ENCODE measurements at regions not wholly inside any gene's neighbourhood (a gene's known extent, or its start where the extent isn't known, plus 50 kb on each side); places are given as distances from the start of the nearest gene placed in this dataset.
"Not testable (repeated sequence)": the region's sequence is repeated elsewhere in the genome, so short reads cannot be mapped to it uniquely, and the experiment has no call there.

DNA sequence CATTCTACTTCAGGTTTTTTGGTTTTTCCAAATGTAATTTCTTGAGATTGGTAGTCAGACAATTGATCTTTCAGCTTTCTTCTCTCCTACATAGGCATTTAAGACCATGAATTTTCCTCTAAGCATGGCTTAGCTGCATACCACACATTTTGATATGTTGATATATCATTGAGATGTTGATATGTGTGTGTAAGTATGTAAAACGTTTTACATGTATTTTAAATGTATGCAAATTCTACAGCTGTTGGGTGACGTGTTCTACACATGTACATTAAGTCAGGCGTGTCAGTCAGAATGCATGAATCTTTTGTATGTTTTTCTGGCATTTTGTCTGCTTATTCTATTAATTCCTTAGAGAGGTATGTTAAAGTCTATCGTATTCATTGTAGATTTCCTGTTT lies 228.2 kb downstream of the CDH26 start:
- Mint-ChIP-seq H3K4me1 (ENCODE audit: unreplicated experiment) (no peaks in the 10 kb centered on the region), H3K27ac (ENCODE audit: unreplicated experiment) (no peak overlapping the region), H3K27me3 (ENCODE audit: unreplicated experiment) (peaks cover 8% of the 10 kb centered on the region), H3K4me3 (ENCODE audit: unreplicated experiment) (no peak overlapping the region), H3K36me3 (ENCODE audit: unreplicated experiment) (no peaks in the 10 kb centered on the region), H3K9me3 (ENCODE audit: unreplicated experiment) (peaks cover 12% of the 10 kb centered on the region)
- no peak for DNase-seq (ENCODE audit: extremely low spot score, unreplicated experiment)
- TF ChIP-seq, protein P1, sequence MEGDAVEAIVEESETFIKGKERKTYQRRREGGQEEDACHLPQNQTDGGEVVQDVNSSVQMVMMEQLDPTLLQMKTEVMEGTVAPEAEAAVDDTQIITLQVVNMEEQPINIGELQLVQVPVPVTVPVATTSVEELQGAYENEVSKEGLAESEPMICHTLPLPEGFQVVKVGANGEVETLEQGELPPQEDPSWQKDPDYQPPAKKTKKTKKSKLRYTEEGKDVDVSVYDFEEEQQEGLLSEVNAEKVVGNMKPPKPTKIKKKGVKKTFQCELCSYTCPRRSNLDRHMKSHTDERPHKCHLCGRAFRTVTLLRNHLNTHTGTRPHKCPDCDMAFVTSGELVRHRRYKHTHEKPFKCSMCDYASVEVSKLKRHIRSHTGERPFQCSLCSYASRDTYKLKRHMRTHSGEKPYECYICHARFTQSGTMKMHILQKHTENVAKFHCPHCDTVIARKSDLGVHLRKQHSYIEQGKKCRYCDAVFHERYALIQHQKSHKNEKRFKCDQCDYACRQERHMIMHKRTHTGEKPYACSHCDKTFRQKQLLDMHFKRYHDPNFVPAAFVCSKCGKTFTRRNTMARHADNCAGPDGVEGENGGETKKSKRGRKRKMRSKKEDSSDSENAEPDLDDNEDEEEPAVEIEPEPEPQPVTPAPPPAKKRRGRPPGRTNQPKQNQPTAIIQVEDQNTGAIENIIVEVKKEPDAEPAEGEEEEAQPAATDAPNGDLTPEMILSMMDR (IDR thresholded peaks at IDR 0.05) = no peak

DNA sequence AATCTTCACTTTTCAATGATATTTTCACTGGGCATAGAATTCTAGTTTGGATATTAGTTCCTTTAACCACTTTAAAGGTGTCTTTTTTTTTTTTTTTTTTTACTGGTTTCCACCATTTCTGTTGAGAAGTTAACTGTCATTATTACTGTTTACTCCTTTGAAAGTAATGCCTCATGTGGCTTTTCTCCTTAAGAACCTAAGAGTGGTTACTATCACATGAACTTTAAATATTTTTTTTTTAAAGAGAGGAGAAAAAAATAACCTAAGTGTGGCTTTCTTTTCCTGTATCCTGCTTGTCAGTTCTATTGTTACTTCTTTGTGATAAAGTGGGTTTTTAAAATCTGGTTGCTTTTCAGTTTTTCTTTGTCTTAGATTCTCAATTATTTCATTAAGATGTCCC lies 229.5 kb downstream of the CDH26 start:
- Mint-ChIP-seq H3K9me3 (ENCODE audit: unreplicated experiment) (peaks cover 12% of the 10 kb centered on the region), H3K36me3 (ENCODE audit: unreplicated experiment) (no peaks in the 10 kb centered on the region)

DNA sequence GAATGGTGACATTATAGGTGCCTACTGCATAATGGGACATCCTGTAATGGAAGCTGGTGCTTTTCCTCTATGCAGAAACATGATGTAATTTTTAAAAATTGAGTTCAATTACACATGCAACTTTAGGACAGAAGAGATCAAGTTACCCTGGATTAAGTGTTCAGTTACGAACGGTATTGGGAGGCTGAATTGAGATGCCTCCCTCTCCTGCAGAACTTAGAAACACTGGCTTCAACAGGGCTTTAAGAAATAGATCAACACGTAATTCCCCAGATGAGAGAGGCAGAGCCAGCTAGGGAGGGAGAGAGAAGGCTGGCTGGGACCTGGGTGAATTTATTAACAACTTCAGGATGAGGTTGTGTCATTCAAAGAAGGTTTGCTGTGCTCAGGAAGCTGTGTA lies 232.8 kb downstream of the CDH26 start:
- Mint-ChIP-seq H3K4me1 (ENCODE audit: unreplicated experiment) (no peaks in the 10 kb centered on the region), H3K9me3 (ENCODE audit: unreplicated experiment) (peaks cover 10% of the 10 kb centered on the region), H3K27me3 (ENCODE audit: unreplicated experiment) (peaks cover 8% of the 10 kb centered on the region), H3K4me3 (ENCODE audit: unreplicated experiment) (no peak overlapping the region), H3K27ac (ENCODE audit: unreplicated experiment) (no peak overlapping the region), H3K36me3 (ENCODE audit: unreplicated experiment) (no peaks in the 10 kb centered on the region)
- TF ChIP-seq, protein P1 (IDR thresholded peaks at IDR 0.05) = no peak
- DNase-seq (ENCODE audit: extremely low spot score, unreplicated experiment) = no peak

More for the DNA sequence above, 229.5 kb downstream of the CDH26 start:
- no peak for DNase-seq (ENCODE audit: extremely low spot score, unreplicated experiment)
- no peak overlapping the region for H3K27ac Mint-ChIP-seq (ENCODE audit: unreplicated experiment)
- peaks cover 8% of the 10 kb centered on the region for H3K27me3 Mint-ChIP-seq (ENCODE audit: unreplicated experiment)
- no peaks in the 10 kb centered on the region for H3K4me1 Mint-ChIP-seq (ENCODE audit: unreplicated experiment)
- no peak overlapping the region for H3K4me3 Mint-ChIP-seq (ENCODE audit: unreplicated experiment)
- TF ChIP-seq, protein P1 (IDR thresholded peaks at IDR 0.05) = no peak

DNA sequence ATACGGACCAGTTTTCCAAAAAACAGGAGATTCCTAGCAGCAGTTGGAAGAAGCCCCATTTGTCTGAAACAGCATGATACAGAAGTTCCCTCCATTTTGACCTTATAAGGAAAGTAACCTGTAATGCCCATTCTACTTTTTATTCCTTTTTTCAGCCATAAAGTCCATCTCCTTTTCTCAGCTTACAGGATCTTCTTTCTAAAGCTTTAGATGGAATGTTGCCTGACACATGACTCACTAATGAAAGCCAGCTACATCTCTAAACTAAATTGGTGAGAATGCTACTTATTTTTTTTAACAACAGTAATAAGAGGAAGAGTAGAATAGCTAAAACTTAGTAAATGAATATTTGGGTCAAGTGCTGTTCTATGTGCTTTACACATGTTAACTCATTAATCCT lies 234.1 kb downstream of the CDH26 start:
- Mint-ChIP-seq H3K27me3 (ENCODE audit: unreplicated experiment) (peaks cover 10% of the 10 kb centered on the region), H3K4me1 (ENCODE audit: unreplicated experiment) (no peaks in the 10 kb centered on the region), H3K36me3 (ENCODE audit: unreplicated experiment) (no peaks in the 10 kb centered on the region), H3K27ac (ENCODE audit: unreplicated experiment) (no peak overlapping the region), H3K4me3 (ENCODE audit: unreplicated experiment) (no peak overlapping the region), H3K9me3 (ENCODE audit: unreplicated experiment) (peaks cover 10% of the 10 kb centered on the region)
- TF ChIP-seq, protein P1 (IDR thresholded peaks at IDR 0.05) = no peak
- no peak for DNase-seq (ENCODE audit: extremely low spot score, unreplicated experiment)

DNA sequence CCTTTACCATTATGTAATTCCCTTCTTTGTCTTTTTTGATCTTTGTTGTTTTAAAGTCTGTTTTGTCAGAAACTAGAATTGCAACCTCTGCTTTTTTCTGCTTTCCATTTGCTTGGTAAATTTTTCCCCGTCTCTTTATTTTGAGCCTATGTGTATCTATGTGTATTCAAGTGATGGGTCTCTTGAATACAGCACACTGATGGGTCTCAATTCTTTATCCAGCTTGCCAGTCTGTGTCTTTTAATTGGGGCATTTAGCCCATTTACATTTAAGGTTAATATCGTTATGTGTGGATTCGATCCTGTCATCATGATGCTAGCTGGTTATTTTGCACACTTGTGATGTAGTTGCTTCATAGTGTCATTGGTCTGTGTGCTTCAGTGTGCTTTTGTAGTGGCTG lies 240.9 kb downstream of the CDH26 start:
- Mint-ChIP-seq H3K27me3 (ENCODE audit: unreplicated experiment) (peaks cover 15% of the 10 kb centered on the region), H3K9me3 (ENCODE audit: unreplicated experiment) (peaks cover 25% of the 10 kb centered on the region)
- not testable (repeated sequence) for H3K4me3 Mint-ChIP-seq (ENCODE audit: unreplicated experiment); H3K36me3 Mint-ChIP-seq (ENCODE audit: unreplicated experiment); H3K27ac Mint-ChIP-seq (ENCODE audit: unreplicated experiment); H3K4me1 Mint-ChIP-seq (ENCODE audit: unreplicated experiment); DNase-seq (ENCODE audit: extremely low spot score, unreplicated experiment)

DNA sequence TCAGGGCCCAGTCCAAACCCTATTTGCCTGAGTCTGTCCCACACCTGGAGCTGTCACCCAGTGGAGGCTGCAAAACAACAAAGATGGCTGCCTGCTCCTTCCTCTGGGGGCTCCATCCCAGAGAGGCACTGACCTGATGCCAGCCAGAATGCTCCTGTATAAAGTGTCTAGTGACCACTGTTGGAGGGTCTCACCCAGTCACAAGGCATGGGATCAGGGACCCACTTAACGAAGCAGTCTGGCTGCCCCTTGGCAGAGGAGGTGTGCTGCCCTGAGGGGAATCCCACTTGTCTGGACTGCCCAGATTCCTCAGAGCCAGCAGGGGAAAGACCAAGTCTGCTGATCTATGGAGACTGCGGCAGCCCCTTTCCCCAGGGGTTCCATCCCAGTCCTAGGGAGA lies 241.6 kb downstream of the CDH26 start:
- no peaks in the 10 kb centered on the region for H3K36me3 Mint-ChIP-seq (ENCODE audit: unreplicated experiment)
- H3K9me3 Mint-ChIP-seq (ENCODE audit: unreplicated experiment) = peaks cover 25% of the 10 kb centered on the region
- no peak overlapping the region for H3K27ac Mint-ChIP-seq (ENCODE audit: unreplicated experiment)
- H3K4me3 Mint-ChIP-seq (ENCODE audit: unreplicated experiment) = no peak overlapping the region
- no peak for DNase-seq (ENCODE audit: extremely low spot score, unreplicated experiment)
- TF ChIP-seq, protein P1 (IDR thresholded peaks at IDR 0.05) = no peak
- H3K4me1 Mint-ChIP-seq (ENCODE audit: unreplicated experiment) = no peaks in the 10 kb centered on the region
- peaks cover 15% of the 10 kb centered on the region for H3K27me3 Mint-ChIP-seq (ENCODE audit: unreplicated experiment)
